ENCODE measurements at regions not wholly inside any gene's neighbourhood (a gene's known extent, or its start where the extent isn't known, plus 50 kb on each side); places are given as distances from the start of the nearest gene placed in this dataset.

DNA sequence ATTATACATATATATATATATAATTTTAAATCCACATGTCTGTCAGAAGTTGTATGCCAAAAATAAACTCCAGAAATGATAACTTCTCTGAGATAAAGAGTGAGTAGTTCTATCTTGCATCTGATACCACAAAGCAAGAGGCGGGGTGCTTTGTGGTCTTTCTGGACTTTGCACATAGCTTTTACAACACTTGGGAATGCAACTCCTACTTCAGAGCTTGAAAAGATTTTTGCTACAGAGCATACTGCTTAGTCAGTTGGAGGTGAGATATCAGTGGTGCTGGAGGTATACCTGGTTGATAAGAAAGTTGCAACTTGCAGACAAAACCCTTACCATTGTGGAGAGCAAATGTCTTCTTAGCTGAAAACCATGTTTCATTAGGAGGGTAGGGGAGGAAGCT is 1384.5 kb upstream of the NUDT12 start:
- no peaks in the 10 kb centered on the region for H3K4me1 ChIP-seq
- no peaks in the 10 kb centered on the region for H3K9me3 ChIP-seq
- DNase-seq (ENCODE audit: low spot score): no peak
- no peaks in the 10 kb centered on the region for H3K36me3 ChIP-seq
- no peaks in the 10 kb centered on the region for H3K27me3 ChIP-seq
- no peak for TF ChIP-seq CTCF (IDR thresholded peaks at IDR 0.05)
- H3K27ac ChIP-seq: no peak overlapping the region
- H3K4me3 ChIP-seq: no peak overlapping the region

DNA sequence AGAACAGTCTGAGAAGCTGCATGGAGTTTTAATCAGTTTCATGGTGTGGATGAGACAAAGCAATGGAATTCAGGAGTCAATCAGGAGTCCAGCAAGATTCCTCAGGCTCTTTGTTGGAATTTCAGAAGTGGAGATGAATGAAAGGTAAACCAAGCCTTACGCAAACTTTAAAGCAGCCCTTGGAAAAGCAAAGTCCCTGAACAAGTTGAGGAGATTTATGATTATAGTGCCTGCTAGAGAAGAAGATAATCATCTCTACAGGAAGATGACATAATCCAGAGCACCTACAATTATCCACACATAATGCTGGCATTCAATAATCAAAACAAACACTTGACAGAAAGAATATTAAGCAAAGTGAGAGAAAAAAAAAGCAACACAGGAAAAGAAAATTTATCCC is 1380.1 kb upstream of the NUDT12 start:
- Histone ChIP-seq H3K27me3 (no peaks in the 10 kb centered on the region), H3K36me3 (no peaks in the 10 kb centered on the region), H3K4me3 (no peak overlapping the region), H3K4me1 (no peaks in the 10 kb centered on the region), H3K27ac (no peak overlapping the region), H3K9me3 (no peaks in the 10 kb centered on the region)
- TF ChIP-seq CTCF (IDR thresholded peaks at IDR 0.05): no peak
- no peak for DNase-seq (ENCODE audit: low spot score)

DNA sequence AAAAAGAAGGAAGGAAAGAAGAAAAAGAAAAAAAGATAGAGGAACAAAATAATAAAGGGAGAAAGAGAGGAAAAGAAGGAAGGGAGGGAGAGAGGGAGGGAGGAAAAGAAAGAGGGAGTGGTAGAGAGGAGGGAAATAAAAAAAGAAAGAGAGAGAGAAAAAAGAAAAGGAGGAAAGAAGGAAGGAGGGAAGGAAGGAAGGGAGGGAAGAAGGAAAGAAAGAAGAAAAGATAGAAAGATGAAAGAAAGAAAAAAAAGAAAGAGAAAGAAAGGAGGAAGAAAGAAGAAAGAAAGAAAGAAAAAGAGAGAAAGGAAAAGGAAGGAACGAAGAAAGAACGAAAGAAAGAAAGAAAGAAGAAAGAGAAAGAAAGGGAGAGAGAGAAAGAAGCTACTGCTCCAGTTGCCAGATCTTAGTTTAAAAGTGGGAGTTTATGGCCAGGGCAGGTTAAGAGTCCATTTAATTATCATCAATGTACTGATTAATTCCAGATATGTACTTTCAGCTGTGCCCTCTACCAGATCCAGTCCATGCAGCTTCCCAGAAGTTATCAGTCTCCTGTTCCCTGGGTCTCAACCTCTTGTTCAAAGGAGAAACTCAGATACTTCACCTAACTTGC is 1378.5 kb upstream of the NUDT12 start:
- H3K36me3 ChIP-seq: no peaks in the 10 kb centered on the region
- no peak for TF ChIP-seq CTCF (IDR thresholded peaks at IDR 0.05)
- H3K27me3 ChIP-seq: no peaks in the 10 kb centered on the region
- H3K9me3 ChIP-seq: no peaks in the 10 kb centered on the region
- no peaks in the 10 kb centered on the region for H3K4me1 ChIP-seq
- no peak overlapping the region for H3K27ac ChIP-seq
- H3K4me3 ChIP-seq: no peak overlapping the region
- DNase-seq (ENCODE audit: low spot score): no peak

DNA sequence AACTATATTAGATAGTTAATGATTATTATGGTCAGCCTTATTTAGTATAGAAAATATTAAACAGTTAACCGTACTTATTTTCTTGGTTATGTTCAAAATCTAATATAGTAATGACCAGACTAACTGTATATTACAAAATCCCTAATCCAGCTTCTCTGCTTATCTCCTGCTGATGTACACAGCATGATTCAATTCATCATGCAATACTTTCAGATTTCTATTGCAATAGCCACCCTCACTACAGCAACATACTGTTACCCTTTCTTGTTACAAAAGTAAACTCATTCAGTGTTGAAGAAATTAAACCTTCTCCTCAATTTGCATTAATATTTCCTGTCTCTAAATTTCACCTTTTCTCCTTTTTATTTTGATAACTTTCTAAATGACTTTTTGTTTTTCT is 1375.0 kb upstream of the NUDT12 start:
- no peaks in the 10 kb centered on the region for H3K27me3 ChIP-seq
- H3K36me3 ChIP-seq: no peaks in the 10 kb centered on the region
- H3K4me3 ChIP-seq: no peak overlapping the region
- no peaks in the 10 kb centered on the region for H3K9me3 ChIP-seq
- no peaks in the 10 kb centered on the region for H3K4me1 ChIP-seq
- no peak for DNase-seq (ENCODE audit: low spot score)
- H3K27ac ChIP-seq: no peak overlapping the region
- TF ChIP-seq CTCF (IDR thresholded peaks at IDR 0.05): no peak

- Histone ChIP-seq H3K27me3 (no peaks in the 10 kb centered on the region), H3K4me1 (no peaks in the 10 kb centered on the region), H3K27ac (no peak overlapping the region), H3K4me3 (no peak overlapping the region), H3K36me3 (no peaks in the 10 kb centered on the region), H3K9me3 (no peaks in the 10 kb centered on the region)
- no peak for TF ChIP-seq CTCF (IDR thresholded peaks at IDR 0.05)
- DNase-seq (ENCODE audit: low spot score): no peak
Observed at GRCh38 chr5:104932431-104932830, 1369.8 kb upstream of the NUDT12 start.

- Histone ChIP-seq H3K9me3 (peaks cover 0 to 4% of the 10 kb centered on the region in 2 donors), H3K4me3 (no peak overlapping the region), H3K27ac (no peak overlapping the region), H3K36me3 (no peaks in the 10 kb centered on the region), H3K27me3 (no peaks in the 10 kb centered on the region), H3K4me1 (no peaks in the 10 kb centered on the region)
- no peak for TF ChIP-seq CTCF (IDR thresholded peaks at IDR 0.05)
- DNase-seq (ENCODE audit: low spot score): no peak
Observed at GRCh38 chr5:104928906-104929520, 1366.4 kb upstream of the NUDT12 start.
